H9 (cell line): ENCODE measurements at regions not wholly inside any gene's neighbourhood (a gene's known extent, or its start where the extent isn't known, plus 50 kb on each side); places are given as distances from the start of the nearest gene placed in this dataset.

Source experiments
- DNase-seq: peaks from one replicate; pipeline ENCODE4 v3.0.0-alpha.2; 2017
- H2AFZ ChIP-seq: one replicate; pipeline ENCODE4 v1.6.1; 2013; ENCODE audit warnings: mild to moderate bottlenecking, low read length, control low read depth, moderate library complexity
- H2AK5ac ChIP-seq: 2 replicates; pipeline ENCODE4 v1.6.1; 2013; ENCODE audit warnings: low read length, control low read depth, mixed read lengths; ENCODE audit not compliant: insufficient read length
- H2BK120ac ChIP-seq: one replicate; pipeline ENCODE4 v1.6.1; 2013; ENCODE audit warnings: low read depth, mild to moderate bottlenecking, low read length, control low read depth, inconsistent platforms; ENCODE audit not compliant: poor library complexity, severe bottlenecking
- H2BK12ac ChIP-seq: 2 replicates; pipeline ENCODE4 v1.6.1; 2013; ENCODE audit warnings: low read length, control low read depth, mixed read lengths, low read depth; ENCODE audit not compliant: insufficient read length
- H2BK15ac ChIP-seq: 2 replicates; pipeline ENCODE4 v1.6.1; 2013; ENCODE audit warnings: low read depth, low read length, control low read depth
- H2BK20ac ChIP-seq: one replicate; pipeline ENCODE4 v1.6.1; 2013; ENCODE audit warnings: low read depth, mild to moderate bottlenecking, low read length, control low read depth, inconsistent platforms; ENCODE audit not compliant: poor library complexity, severe bottlenecking
- H2BK5ac ChIP-seq: 2 replicates; pipeline ENCODE4 v1.6.1; 2013; ENCODE audit warnings: low read length, control low read depth, mixed read lengths; ENCODE audit not compliant: insufficient read length
- H3K14ac ChIP-seq: 2 replicates; pipeline ENCODE4 v1.6.1; 2013; ENCODE audit warnings: low read length, control low read depth; ENCODE audit not compliant: insufficient read depth
- H3K18ac ChIP-seq: 2 replicates; pipeline ENCODE4 v1.6.1; 2013; ENCODE audit warnings: low read depth, mild to moderate bottlenecking, mixed read lengths, low read length, control low read depth; ENCODE audit not compliant: insufficient read length
- H3K23ac ChIP-seq: 2 replicates; pipeline ENCODE4 v1.6.1; 2013; ENCODE audit warnings: low read length, control low read depth, mixed read lengths, low read depth; ENCODE audit not compliant: insufficient read length
- H3K23me2 ChIP-seq: 2 replicates; pipeline ENCODE4 v1.6.1; 2013; ENCODE audit warnings: low read depth, mild to moderate bottlenecking, mixed read lengths, low read length, control low read depth; ENCODE audit not compliant: insufficient read length, poor library complexity, severe bottlenecking
- H3K27ac ChIP-seq: 2 replicates; pipeline ENCODE4 v1.5.1; 2013; ENCODE audit warnings: low read length, control low read depth, mixed read lengths, low read depth; ENCODE audit not compliant: insufficient read length
- H3K27me3 ChIP-seq: 2 replicates; pipeline ENCODE4 v1.6.1; 2013; ENCODE audit warnings: low read length, control low read depth, inconsistent platforms; ENCODE audit not compliant: insufficient read depth
- H3K4ac ChIP-seq: 2 replicates; pipeline ENCODE4 v1.6.1; 2013; ENCODE audit warnings: low read depth, mild to moderate bottlenecking, control low read depth, inconsistent platforms, low read length, moderate library complexity
- H3K4me1 ChIP-seq: 2 replicates; pipeline ENCODE4 v1.6.1; 2013; ENCODE audit warnings: low read length, control low read depth, inconsistent platforms; ENCODE audit not compliant: insufficient read depth
- H3K4me2 ChIP-seq: 2 replicates; pipeline ENCODE4 v1.6.1; 2013; ENCODE audit warnings: low read length, control low read depth, mixed read lengths; ENCODE audit not compliant: insufficient read length, insufficient read depth
- H3K56ac ChIP-seq: 2 replicates; pipeline ENCODE4 v1.6.1; 2013; ENCODE audit warnings: low read depth, mild to moderate bottlenecking, mixed read lengths, low read length, control low read depth; ENCODE audit not compliant: insufficient read length
- H3K79me1 ChIP-seq: 2 replicates; pipeline ENCODE4 v1.6.1; 2013; ENCODE audit warnings: low read depth, mild to moderate bottlenecking, moderate library complexity, low read length, control low read depth, inconsistent platforms; ENCODE audit not compliant: insufficient read depth, poor library complexity, severe bottlenecking
- H3K79me2 ChIP-seq: 2 replicates; pipeline ENCODE4 v1.6.1; 2013; ENCODE audit warnings: low read length, control low read depth, inconsistent platforms; ENCODE audit not compliant: insufficient read depth
- H3K9ac ChIP-seq: 2 replicates; pipeline ENCODE4 v1.6.1; 2013; ENCODE audit warnings: low read length, control low read depth, mixed read lengths; ENCODE audit not compliant: insufficient read length; ENCODE audit errors: extremely low read depth
- H3K9me3 ChIP-seq: one replicate; pipeline ENCODE4 v1.6.1; 2013; ENCODE audit warnings: low read depth, low read length, inconsistent platforms; ENCODE audit not compliant: control insufficient read depth
- H3T11ph ChIP-seq: one replicate; pipeline ENCODE4 v1.6.1; 2013; ENCODE audit warnings: mild to moderate bottlenecking, low read length, control low read depth, inconsistent platforms
- H4K20me1 ChIP-seq: one replicate; pipeline ENCODE4 v1.6.1; 2013; ENCODE audit not compliant: control insufficient read depth, insufficient read length, insufficient read depth
- H4K5ac ChIP-seq: 2 replicates; pipeline ENCODE4 v1.6.1; 2013; ENCODE audit warnings: low read depth, mild to moderate bottlenecking, mixed read lengths, low read length, control low read depth; ENCODE audit not compliant: insufficient read length
- H4K8ac ChIP-seq: replicated peaks from 2 replicates; pipeline ENCODE4 v1.6.1; 2013; ENCODE audit warnings: low read length, control low read depth, mixed read lengths, low read depth; ENCODE audit not compliant: insufficient read length
- H4K91ac ChIP-seq: 2 replicates; pipeline ENCODE4 v1.6.1; 2013; ENCODE audit warnings: low read depth, mild to moderate bottlenecking, moderate library complexity, mixed read lengths, low read length, control low read depth; ENCODE audit not compliant: insufficient read length
- H3K27ac Mint-ChIP-seq, 3 experiments: 2 replicates in 2 of 3; 3 replicates in 1 of 3; pipeline ENCODE4 v1.8.0; 2020 to 2021; ENCODE audit warnings: mixed read lengths in 3 of 3, mild to moderate bottlenecking in 1 of 3, moderate library complexity in 1 of 3
- H3K27me3 Mint-ChIP-seq: 2 replicates; pipeline ENCODE4 v1.8.0; 2021; ENCODE audit warnings: low read depth, mild to moderate bottlenecking, moderate library complexity, mixed read lengths
- H3K36me3 Mint-ChIP-seq, 3 experiments: 2 replicates in 2 of 3; 3 replicates in 1 of 3; pipeline ENCODE4 v1.8.0; 2020 to 2021; ENCODE audit warnings: low read depth in 3 of 3, mixed read lengths in 3 of 3; ENCODE audit not compliant: insufficient read depth in 1 of 3
- H3K4me1 Mint-ChIP-seq, 2 experiments: 2 replicates each; pipeline ENCODE4 v1.8.0; 2020; ENCODE audit warnings: mixed read lengths in 2 of 2
- H3K4me3 Mint-ChIP-seq, 2 experiments: 2 replicates in 1 of 2; 3 replicates in 1 of 2; pipeline ENCODE4 v1.8.0; 2020 to 2021; ENCODE audit warnings: mild to moderate bottlenecking in 2 of 2, mixed read lengths in 2 of 2, moderate library complexity in 1 of 2
- H3K9me3 Mint-ChIP-seq, 2 experiments: 2 replicates in 1 of 2; 3 replicates in 1 of 2; pipeline ENCODE4 v1.8.0; 2020; ENCODE audit warnings: mild to moderate bottlenecking in 2 of 2, mixed read lengths in 2 of 2, moderate library complexity in 1 of 2
- CTCF ChIP-seq: fragments of 200-600 bp; sonication (generic); conservative IDR thresholded peaks from 3 replicates; pipeline ENCODE4 v1.8.0; 2021; ENCODE audit warnings: antibody characterized with exemption, mild to moderate bottlenecking
- WGBS: extraction: QIAGEN DNeasy Blood & Tissue Kit; methylation state at CpG from one replicate; pipeline ENCODE4 v1.1.7; 2013; ENCODE audit warnings: missing lambda C conversion rate, low lambda C conversion rate, mixed read lengths; ENCODE audit not compliant: insufficient read length; ENCODE audit errors: extremely low coverage; 5-methylcytosine and 5-hydroxymethylcytosine counted together

GRCh38 chr16:52367821-52368220, 179.1 kb downstream of the TOX3 start:
- no peak overlapping the region for H2BK15ac ChIP-seq

More at GRCh38 chr16:52367821-52368220, 179.1 kb downstream of the TOX3 start:
- Histone ChIP-seq H2BK20ac (no peak overlapping the region), H3K23ac (no peak overlapping the region), H3K56ac (no peak overlapping the region), H3K14ac (no peak overlapping the region), H3K4me1 (no peaks in the 10 kb centered on the region), H3K4ac (no peak overlapping the region), H2AFZ (no peak overlapping the region), H4K8ac (no peak overlapping the region), H2BK12ac (no peak overlapping the region), H2AK5ac (no peak overlapping the region), H3K79me1 (no peaks in the 10 kb centered on the region), H2BK5ac (no peak overlapping the region), H3K27me3 (no peaks in the 10 kb centered on the region), H3K23me2 (no peaks in the 10 kb centered on the region), H3K18ac (no peak overlapping the region), H3K9me3 (no peaks in the 10 kb centered on the region), H3K79me2 (no peaks in the 10 kb centered on the region), H3T11ph (no peak overlapping the region), H2BK120ac (no peak overlapping the region), H3K27ac (no peak overlapping the region), H3K9ac (no peak overlapping the region), H3K4me2 (no peak overlapping the region), H4K5ac (no peak overlapping the region), H4K20me1 (no peaks in the 10 kb centered on the region), H4K91ac (no peak overlapping the region)
- no peak for DNase-seq
- Mint-ChIP-seq H3K4me1 (peaks cover 2% of the 10 kb centered on the region in 2 experiments; a peak in 3 of 4 replicates), H3K36me3 (peaks cover 0 to 6% (median 0%) of the 10 kb centered on the region in 3 experiments; a peak in 3 of 7 replicates), H3K4me3 (no peak overlapping the region), H3K27ac (no peak overlapping the region), H3K9me3 (peaks cover 2 to 3% of the 10 kb centered on the region in 2 experiments; a peak in 2 of 5 replicates), H3K27me3 (no peaks in the 10 kb centered on the region)
- TF ChIP-seq CTCF = no peak
- WGBS = no CpG with 5 or more reads among the region's 2 CpGs
